ENCODE measurements at regions not wholly inside any gene's neighbourhood (a gene's known extent, or its start where the extent isn't known, plus 50 kb on each side); places are given as distances from the start of the nearest gene placed in this dataset.

- Mint-ChIP-seq H3K27me3 (peaks cover 27% of the 10 kb centered on the region), H3K4me3 (ENCODE audit: low read depth) (no peak overlapping the region), H3K9me3 (ENCODE audit: low read depth) (no peaks in the 10 kb centered on the region), H3K4me1 (ENCODE audit: low read depth) (no peaks in the 10 kb centered on the region), H3K27ac (no peak overlapping the region), H3K36me3 (ENCODE audit: insufficient read depth) (no peaks in the 10 kb centered on the region)
- no peak for DNase-seq (ENCODE audit: low spot score, unreplicated experiment)
- TF ChIP-seq, protein P1, sequence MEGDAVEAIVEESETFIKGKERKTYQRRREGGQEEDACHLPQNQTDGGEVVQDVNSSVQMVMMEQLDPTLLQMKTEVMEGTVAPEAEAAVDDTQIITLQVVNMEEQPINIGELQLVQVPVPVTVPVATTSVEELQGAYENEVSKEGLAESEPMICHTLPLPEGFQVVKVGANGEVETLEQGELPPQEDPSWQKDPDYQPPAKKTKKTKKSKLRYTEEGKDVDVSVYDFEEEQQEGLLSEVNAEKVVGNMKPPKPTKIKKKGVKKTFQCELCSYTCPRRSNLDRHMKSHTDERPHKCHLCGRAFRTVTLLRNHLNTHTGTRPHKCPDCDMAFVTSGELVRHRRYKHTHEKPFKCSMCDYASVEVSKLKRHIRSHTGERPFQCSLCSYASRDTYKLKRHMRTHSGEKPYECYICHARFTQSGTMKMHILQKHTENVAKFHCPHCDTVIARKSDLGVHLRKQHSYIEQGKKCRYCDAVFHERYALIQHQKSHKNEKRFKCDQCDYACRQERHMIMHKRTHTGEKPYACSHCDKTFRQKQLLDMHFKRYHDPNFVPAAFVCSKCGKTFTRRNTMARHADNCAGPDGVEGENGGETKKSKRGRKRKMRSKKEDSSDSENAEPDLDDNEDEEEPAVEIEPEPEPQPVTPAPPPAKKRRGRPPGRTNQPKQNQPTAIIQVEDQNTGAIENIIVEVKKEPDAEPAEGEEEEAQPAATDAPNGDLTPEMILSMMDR (IDR thresholded peaks at IDR 0.05; ENCODE audit: unreplicated experiment), result no peak
Measured at GRCh38 chr18:78232196-78232595, 747.4 kb upstream of the SALL3 start.

- Mint-ChIP-seq H3K36me3 (ENCODE audit: insufficient read depth) (peaks cover 2% of the 10 kb centered on the region), H3K4me3 (ENCODE audit: low read depth) (no peak overlapping the region), H3K27ac (peak overlapping the region; percentile 67), H3K27me3 (peaks cover 19% of the 10 kb centered on the region), H3K9me3 (ENCODE audit: low read depth) (peaks cover 4% of the 10 kb centered on the region), H3K4me1 (ENCODE audit: low read depth) (no peaks in the 10 kb centered on the region)
- TF ChIP-seq, protein P1 (IDR thresholded peaks at IDR 0.05; ENCODE audit: unreplicated experiment), result no peak
- no peak for DNase-seq (ENCODE audit: low spot score, unreplicated experiment)
Measured at GRCh38 chr18:78237864-78238263, 741.8 kb upstream of the SALL3 start.

DNA sequence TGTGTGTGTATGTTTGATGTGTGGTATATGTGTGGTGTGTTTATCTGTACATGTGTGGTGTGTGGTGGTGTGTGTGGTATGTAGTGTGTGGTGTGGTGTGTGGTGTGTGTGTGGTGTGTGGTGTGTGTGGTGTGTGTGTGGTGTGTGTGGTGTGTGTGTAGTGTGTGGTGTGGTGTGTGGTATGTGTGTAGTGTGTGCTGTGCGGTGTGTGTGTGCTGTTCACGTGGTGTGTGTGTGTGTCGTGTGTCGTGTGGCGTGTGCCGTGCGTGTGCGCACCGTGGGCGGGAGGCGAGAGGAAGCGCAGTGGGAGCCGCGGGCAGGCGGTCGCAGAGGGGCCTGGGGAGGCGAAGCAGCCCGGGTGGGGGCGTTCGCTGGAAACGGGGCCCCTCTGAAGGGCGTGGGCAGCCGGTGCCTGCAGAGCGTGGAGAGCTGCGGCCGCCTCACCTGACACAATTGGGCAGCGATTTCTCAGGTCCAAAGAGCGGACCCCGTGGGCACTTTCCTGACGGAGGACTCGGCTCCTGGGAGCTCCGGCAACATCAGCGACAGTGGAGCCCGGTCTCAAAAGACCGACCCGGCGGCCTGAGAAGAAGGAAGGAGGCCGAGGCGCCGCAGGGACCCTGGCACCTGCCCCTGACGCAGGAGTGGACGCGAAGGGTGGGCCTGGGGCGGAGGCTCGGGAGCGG is 741.1 kb upstream of the SALL3 start:
- DNase-seq (ENCODE audit: low spot score, unreplicated experiment), result no peak
- no peak overlapping the region for H3K4me3 Mint-ChIP-seq (ENCODE audit: low read depth)
- TF ChIP-seq, protein P1 (IDR thresholded peaks at IDR 0.05; ENCODE audit: unreplicated experiment), result no peak
- H3K27ac Mint-ChIP-seq, result peak overlapping the region; percentile 67
- peaks cover 23% of the 10 kb centered on the region for H3K27me3 Mint-ChIP-seq
- peaks cover 4% of the 10 kb centered on the region for H3K9me3 Mint-ChIP-seq (ENCODE audit: low read depth)
- no peaks in the 10 kb centered on the region for H3K4me1 Mint-ChIP-seq (ENCODE audit: low read depth)
- H3K36me3 Mint-ChIP-seq (ENCODE audit: insufficient read depth), result peaks cover 2% of the 10 kb centered on the region

- H3K36me3 Mint-ChIP-seq (ENCODE audit: insufficient read depth), result peaks cover 2% of the 10 kb centered on the region
- TF ChIP-seq, protein P1 (IDR thresholded peaks at IDR 0.05; ENCODE audit: unreplicated experiment), result no peak
- no peak overlapping the region for H3K4me3 Mint-ChIP-seq (ENCODE audit: low read depth)
- DNase-seq (ENCODE audit: low spot score, unreplicated experiment), result no peak
- H3K27ac Mint-ChIP-seq, result no peak overlapping the region
- peaks cover 4% of the 10 kb centered on the region for H3K9me3 Mint-ChIP-seq (ENCODE audit: low read depth)
- H3K4me1 Mint-ChIP-seq (ENCODE audit: low read depth), result no peaks in the 10 kb centered on the region
- peaks cover 25% of the 10 kb centered on the region for H3K27me3 Mint-ChIP-seq
Measured at GRCh38 chr18:78239090-78239457, 740.5 kb upstream of the SALL3 start.

DNA sequence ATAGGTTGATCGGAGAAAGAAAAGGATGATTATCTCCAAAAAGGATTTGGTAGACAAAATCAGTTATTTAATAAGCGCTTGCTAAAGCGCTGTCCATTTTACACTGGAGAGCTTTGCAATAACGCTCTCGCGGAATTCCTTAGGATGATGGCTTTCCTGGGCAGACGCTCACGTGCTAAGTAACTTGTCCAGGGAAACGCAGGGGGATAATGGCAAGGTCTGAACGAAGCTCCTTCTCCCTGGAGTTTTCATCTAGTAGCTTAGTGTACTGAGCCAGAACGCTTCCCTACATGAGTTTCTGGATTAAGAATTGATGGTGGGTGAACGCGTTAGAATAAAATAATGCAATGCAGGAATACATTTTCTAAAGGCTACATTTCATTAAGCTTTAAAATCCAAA is 739.5 kb upstream of the SALL3 start:
- H3K36me3 Mint-ChIP-seq (ENCODE audit: insufficient read depth), result peaks cover 2% of the 10 kb centered on the region
- H3K4me3 Mint-ChIP-seq (ENCODE audit: low read depth), result no peak overlapping the region
- H3K27me3 Mint-ChIP-seq, result peaks cover 27% of the 10 kb centered on the region
- H3K9me3 Mint-ChIP-seq (ENCODE audit: low read depth), result peaks cover 4% of the 10 kb centered on the region
- no peak for DNase-seq (ENCODE audit: low spot score, unreplicated experiment)
- no peaks in the 10 kb centered on the region for H3K4me1 Mint-ChIP-seq (ENCODE audit: low read depth)
- TF ChIP-seq, protein P1 (IDR thresholded peaks at IDR 0.05; ENCODE audit: unreplicated experiment), result no peak
- no peak overlapping the region for H3K27ac Mint-ChIP-seq
